ENCODE measurements at regions not wholly inside any gene's neighbourhood (a gene's known extent, or its start where the extent isn't known, plus 50 kb on each side); places are given as distances from the start of the nearest gene placed in this dataset.
A peak's percentile ranks its signal among the peaks of the same experiment; 100 is the strongest.

DNA sequence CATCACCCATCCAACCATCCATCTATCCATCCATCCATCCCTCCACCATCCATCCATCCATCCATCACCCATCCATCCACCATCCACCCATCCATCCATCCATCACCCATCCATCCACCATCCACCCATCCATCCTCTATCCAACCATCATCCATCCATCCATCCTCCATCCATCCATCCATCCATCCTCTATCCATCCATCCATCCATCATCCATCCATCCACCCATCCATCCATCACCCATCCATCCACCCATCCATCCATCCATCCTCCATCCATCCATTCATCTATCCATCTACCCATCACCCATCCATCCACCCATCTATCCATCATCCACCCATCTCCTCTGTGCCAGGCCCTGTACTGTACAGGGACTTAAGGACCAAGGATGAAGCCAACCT is 62.2 kb upstream of the WNT11 start:
- DNase-seq (ENCODE audit: low spot score) = no peak
- Histone ChIP-seq H3K4me3 (no peak overlapping the region), H3K27ac (no peak overlapping the region)
- TF ChIP-seq, protein P1, sequence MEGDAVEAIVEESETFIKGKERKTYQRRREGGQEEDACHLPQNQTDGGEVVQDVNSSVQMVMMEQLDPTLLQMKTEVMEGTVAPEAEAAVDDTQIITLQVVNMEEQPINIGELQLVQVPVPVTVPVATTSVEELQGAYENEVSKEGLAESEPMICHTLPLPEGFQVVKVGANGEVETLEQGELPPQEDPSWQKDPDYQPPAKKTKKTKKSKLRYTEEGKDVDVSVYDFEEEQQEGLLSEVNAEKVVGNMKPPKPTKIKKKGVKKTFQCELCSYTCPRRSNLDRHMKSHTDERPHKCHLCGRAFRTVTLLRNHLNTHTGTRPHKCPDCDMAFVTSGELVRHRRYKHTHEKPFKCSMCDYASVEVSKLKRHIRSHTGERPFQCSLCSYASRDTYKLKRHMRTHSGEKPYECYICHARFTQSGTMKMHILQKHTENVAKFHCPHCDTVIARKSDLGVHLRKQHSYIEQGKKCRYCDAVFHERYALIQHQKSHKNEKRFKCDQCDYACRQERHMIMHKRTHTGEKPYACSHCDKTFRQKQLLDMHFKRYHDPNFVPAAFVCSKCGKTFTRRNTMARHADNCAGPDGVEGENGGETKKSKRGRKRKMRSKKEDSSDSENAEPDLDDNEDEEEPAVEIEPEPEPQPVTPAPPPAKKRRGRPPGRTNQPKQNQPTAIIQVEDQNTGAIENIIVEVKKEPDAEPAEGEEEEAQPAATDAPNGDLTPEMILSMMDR (IDR thresholded peaks at IDR 0.05) = no peak

DNA sequence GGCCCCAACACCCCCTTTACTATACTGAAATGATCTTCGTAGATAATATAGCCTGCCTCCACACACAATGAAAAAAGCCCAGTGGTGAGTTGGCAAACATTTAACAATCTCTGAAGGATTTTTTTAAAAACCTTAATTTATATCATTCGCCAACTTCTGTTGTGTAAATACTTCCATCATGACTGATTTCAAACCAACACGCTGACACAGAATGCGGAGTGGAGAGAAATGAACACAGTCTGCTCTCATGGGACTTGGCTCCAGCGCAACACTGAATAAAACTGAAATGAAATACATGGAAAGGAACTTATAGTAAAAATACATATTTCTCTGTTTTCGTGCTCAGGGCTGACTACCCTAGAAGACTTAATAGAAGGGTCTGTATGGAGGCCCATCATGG is 61.3 kb upstream of the WNT11 start:
- Histone ChIP-seq H3K27ac (no peak overlapping the region), H3K4me3 (no peak overlapping the region)
- TF ChIP-seq, protein P1 (IDR thresholded peaks at IDR 0.05) = no peak
- no peak for DNase-seq (ENCODE audit: low spot score)

DNA sequence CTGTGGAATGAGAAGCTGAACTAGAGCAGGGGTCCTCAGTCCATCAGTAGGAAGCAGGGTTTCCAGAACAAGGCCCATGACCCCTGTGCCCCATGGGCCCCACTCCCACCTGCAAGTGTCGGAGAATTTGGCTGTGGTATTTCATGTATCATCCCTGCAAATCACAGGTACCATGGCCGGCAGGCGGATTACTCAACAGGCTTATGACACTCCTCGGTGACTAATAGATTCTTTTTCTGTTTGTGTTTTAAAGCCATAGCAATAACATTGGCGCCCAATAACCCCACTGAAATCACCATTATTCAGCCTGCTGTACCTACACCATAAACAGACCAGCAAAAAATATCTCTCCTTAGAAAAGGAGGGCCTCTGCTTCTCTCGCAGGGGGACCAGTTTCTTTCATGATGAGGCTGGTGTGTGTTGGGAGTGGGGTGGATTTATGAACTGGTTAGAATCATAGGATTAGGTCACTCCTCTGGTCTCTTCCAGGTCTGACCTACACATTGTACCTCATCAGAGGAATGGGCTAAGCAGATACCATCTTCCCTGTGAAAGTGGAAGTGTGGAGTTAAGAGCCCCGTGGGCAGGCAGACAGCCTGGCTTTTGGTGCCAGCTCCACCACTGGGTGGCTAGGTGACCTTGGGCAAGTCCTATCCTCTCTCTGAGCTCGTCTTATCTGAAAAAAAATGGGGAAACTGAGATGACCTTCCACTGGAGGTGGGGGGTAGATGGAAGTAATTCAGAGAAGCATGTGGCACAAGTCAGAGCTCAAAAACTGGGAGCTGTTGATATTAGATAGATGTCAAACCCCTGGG is 60.2 kb upstream of the WNT11 start:
- TF ChIP-seq, protein P1 (IDR thresholded peaks at IDR 0.05) = no peak
- H3K4me3 ChIP-seq = no peak overlapping the region
- DNase-seq (ENCODE audit: low spot score) = no peak
- peak overlapping the region in 1 of 2 donors; percentile 73 for H3K27ac ChIP-seq

DNA sequence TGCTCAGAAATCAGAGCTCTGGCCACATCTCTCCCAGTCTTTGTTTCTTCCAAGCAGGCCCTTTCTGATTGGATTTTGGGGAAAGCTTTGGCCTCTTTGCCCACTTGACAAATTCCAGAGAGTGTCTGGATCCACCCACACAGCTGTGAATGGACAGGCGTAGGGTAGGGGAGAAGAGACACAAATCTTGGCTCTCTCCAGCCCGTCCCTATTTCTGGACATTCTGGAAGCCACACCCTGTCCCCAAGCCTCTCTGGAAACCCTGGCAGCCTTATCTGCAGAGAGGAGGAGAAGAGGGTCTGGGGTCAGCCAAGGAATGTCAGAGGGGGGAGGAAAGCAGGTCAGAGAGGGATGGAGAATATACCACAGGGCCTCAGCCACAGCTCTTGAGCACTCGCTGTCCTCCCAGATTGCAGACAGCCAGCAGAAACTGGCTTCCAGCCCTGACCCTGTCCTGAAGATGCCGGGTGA is 59.5 kb upstream of the WNT11 start:
- TF ChIP-seq, protein P1 (IDR thresholded peaks at IDR 0.05) = no peak
- peak overlapping the region in 1 of 2 donors; percentile 67 for H3K27ac ChIP-seq
- no peak for DNase-seq (ENCODE audit: low spot score)
- H3K4me3 ChIP-seq = no peak overlapping the region

DNA sequence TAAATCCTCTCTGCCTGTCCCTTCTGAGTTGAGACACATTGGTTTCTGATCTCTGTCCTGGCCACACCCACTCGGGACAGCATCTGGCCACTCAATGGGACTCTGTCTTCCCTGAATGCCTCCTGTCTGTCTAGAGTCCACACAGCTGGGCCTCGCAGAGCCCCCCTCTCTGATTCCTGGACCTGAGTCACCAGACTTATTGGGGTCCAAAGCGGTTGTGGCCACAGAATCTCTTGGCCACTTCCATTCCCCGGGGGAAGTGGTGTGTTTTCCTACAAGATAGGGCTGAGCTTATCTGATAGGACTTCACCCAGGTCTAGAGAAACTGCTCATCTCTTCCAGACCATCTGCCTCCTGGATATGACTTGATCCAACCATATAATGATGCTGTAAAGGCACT is 57.4 kb upstream of the WNT11 start:
- no peak for DNase-seq (ENCODE audit: low spot score)
- H3K4me3 ChIP-seq = no peak overlapping the region
- H3K27ac ChIP-seq = no peak overlapping the region
- TF ChIP-seq, protein P1 (IDR thresholded peaks at IDR 0.05) = no peak

DNA sequence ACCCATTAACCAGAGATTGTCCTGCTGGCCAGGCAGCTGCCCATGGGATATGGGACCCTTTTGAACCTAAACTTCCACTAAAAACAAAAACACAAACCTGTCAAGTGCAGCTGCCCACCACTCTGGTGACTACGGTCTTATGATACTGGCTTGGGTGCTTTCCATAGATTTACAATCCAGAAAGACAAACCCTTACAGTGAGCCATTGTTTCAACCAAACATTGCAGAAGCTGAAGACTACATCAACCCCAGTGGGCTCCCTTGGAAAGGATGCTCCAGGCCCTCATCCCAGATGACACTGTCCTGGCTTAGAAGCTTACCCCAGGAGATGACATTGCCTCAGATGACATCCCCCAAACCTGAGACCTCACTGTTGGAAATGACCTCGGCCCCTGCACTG is 56.9 kb upstream of the WNT11 start:
- DNase-seq (ENCODE audit: low spot score) = no peak
- H3K4me3 ChIP-seq = no peak overlapping the region
- TF ChIP-seq, protein P1 (IDR thresholded peaks at IDR 0.05) = no peak
- no peak overlapping the region for H3K27ac ChIP-seq

DNA sequence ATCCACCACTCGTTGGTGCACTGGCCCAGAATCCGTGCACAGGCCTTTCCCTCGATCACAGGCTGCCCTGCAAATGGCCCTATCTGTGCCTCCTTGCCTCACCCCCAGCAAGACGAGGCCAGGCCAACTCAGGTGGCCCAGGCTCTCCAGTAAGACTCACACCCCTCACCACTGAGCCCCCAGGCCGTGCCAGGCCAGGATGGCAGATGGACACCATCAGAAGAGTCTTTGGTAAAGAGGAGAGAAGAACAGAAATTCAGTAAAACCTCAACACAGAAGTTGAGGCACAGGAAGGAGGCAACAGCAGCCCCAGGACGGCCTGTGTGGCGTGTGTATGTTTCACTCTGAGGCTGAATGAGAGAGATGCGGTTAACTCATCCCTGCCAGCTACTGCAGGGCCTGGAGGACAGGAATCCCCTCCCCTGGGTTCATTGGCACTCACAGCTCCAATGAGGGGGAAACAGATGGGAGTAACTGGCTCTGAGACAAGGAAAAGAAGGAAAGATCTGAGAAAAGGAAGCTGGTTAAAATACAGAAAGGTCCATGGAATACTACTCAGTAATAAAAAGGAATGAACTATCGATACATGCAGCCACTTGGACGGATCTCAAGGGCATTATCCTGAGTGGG is 54.1 kb upstream of the WNT11 start:
- no peak overlapping the region for H3K4me3 ChIP-seq
- no peak for DNase-seq (ENCODE audit: low spot score)
- no peak overlapping the region for H3K27ac ChIP-seq
- TF ChIP-seq, protein P1 (IDR thresholded peaks at IDR 0.05) = no peak
